ENCODE measurements at regions not wholly inside any gene's neighbourhood (a gene's known extent, or its start where the extent isn't known, plus 50 kb on each side); places are given as distances from the start of the nearest gene placed in this dataset.
A peak's percentile ranks its signal among the peaks of the same experiment; 100 is the strongest.
"Not testable (repeated sequence)": the region's sequence is repeated elsewhere in the genome, so short reads cannot be mapped to it uniquely, and the experiment has no call there.

- Histone ChIP-seq H3K9ac (ENCODE audit: insufficient read depth in 1 of 2, low read length in 2 of 2) (no peak overlapping the region), H3K27ac (ENCODE audit: low read depth in 1 of 2, low read length in 1 of 2) (no peak overlapping the region), H3K4me3 (no peak overlapping the region), H3K4me1 (ENCODE audit: control insufficient read depth in 5 of 5, insufficient read depth in 5 of 5, low read length in 5 of 5) (peaks cover 0 to 9% (median 0%) of the 10 kb centered on the region in 5 donors), H3K27me3 (ENCODE audit: control insufficient read depth in 3 of 3, insufficient read depth in 3 of 3, low read length in 2 of 3) (no peaks in the 10 kb centered on the region), H3K9me3 (ENCODE audit: control insufficient read depth in 4 of 4, insufficient read depth in 3 of 4, low read length in 3 of 4) (no peaks in the 10 kb centered on the region), H3K36me3 (ENCODE audit: control insufficient read depth in 4 of 4, insufficient read depth in 4 of 4, low read length in 4 of 4) (no peaks in the 10 kb centered on the region)
- ATAC-seq (ENCODE audit: insufficient read depth, low FRiP score) = no peak
- TF ChIP-seq CTCF (IDR thresholded peaks at IDR 0.05; ENCODE audit: control extremely low read depth, extremely low read depth) = no peak
- WGBS, 2 donors = 55 to 62% methylated on average over 2 of the region's 2 CpGs
- peak in 1 of 3 donors; percentile 13 for DNase-seq
Observed at GRCh38 chr11:81959341-81959740, 774.3 kb downstream of the FAM181B start.

- WGBS, 2 donors = 89 to 93% methylated on average over 6 of the region's 6 CpGs
- not testable (repeated sequence) for H3K36me3 ChIP-seq (ENCODE audit: control insufficient read depth in 4 of 4, insufficient read depth in 4 of 4, low read length in 4 of 4); ATAC-seq (ENCODE audit: insufficient read depth, low FRiP score)
Observed at GRCh38 chr11:81954301-81954700, 779.4 kb downstream of the FAM181B start.

GRCh38 chr11:81946831-81947230, 786.8 kb downstream of the FAM181B start:
- no peak for TF ChIP-seq CTCF (IDR thresholded peaks at IDR 0.05; ENCODE audit: control extremely low read depth, extremely low read depth)
- Histone ChIP-seq H3K27me3 (ENCODE audit: control insufficient read depth in 3 of 3, insufficient read depth in 3 of 3, low read length in 2 of 3) (no peaks in the 10 kb centered on the region), H3K9ac (ENCODE audit: insufficient read depth in 1 of 2, low read length in 2 of 2) (no peak overlapping the region), H3K9me3 (ENCODE audit: control insufficient read depth in 4 of 4, insufficient read depth in 3 of 4, low read length in 3 of 4) (no peaks in the 10 kb centered on the region), H3K36me3 (ENCODE audit: control insufficient read depth in 4 of 4, insufficient read depth in 4 of 4, low read length in 4 of 4) (no peaks in the 10 kb centered on the region), H3K4me3 (no peak overlapping the region), H3K27ac (ENCODE audit: low read depth in 1 of 2, low read length in 1 of 2) (no peak overlapping the region), H3K4me1 (ENCODE audit: control insufficient read depth in 5 of 5, insufficient read depth in 5 of 5, low read length in 5 of 5) (no peaks in the 10 kb centered on the region)
- DNase-seq (no peak), ATAC-seq (ENCODE audit: insufficient read depth, low FRiP score) (no peak)
- 82 to 88% methylated on average over 3 of the region's 3 CpGs for WGBS, 2 donors

More at GRCh38 chr11:81954301-81954700, 779.4 kb downstream of the FAM181B start:
- H3K4me3 ChIP-seq; H3K4me1 ChIP-seq (ENCODE audit: control insufficient read depth in 5 of 5, insufficient read depth in 5 of 5, low read length in 5 of 5); H3K27me3 ChIP-seq (ENCODE audit: control insufficient read depth in 3 of 3, insufficient read depth in 3 of 3, low read length in 2 of 3); H3K9me3 ChIP-seq (ENCODE audit: control insufficient read depth in 4 of 4, insufficient read depth in 3 of 4, low read length in 3 of 4); DNase-seq; H3K9ac ChIP-seq (ENCODE audit: insufficient read depth in 1 of 2, low read length in 2 of 2); H3K27ac ChIP-seq (ENCODE audit: low read depth in 1 of 2, low read length in 1 of 2): not testable (repeated sequence)

DNA sequence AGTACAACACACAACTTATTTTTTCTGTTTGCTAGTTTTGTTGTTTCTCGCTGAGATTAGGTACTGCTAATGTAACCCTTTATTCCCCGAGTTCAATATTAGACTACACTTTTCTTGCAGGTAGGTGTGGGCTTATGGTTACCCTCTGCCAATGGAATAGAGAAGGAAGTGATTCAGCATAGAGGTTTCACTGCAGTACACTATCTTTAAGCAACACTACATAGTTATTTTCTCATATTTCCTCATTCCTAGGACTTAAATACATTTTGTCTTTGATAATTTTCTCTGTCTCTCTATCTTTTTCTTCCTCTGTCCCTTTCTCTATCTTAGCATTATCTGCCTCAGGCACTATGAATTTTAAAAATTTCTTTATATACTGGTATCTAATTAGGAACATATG, 791.0 kb downstream of the FAM181B start:
- 71 to 75% methylated on average over 2 of the region's 2 CpGs for WGBS, 2 donors
- no peaks in the 10 kb centered on the region for H3K4me1 ChIP-seq (ENCODE audit: control insufficient read depth in 5 of 5, insufficient read depth in 5 of 5, low read length in 5 of 5)
- no peak for TF ChIP-seq CTCF (IDR thresholded peaks at IDR 0.05; ENCODE audit: control extremely low read depth, extremely low read depth)
- no peak for ATAC-seq (ENCODE audit: insufficient read depth, low FRiP score)
- DNase-seq = no peak
- H3K9ac ChIP-seq (ENCODE audit: insufficient read depth in 1 of 2, low read length in 2 of 2) = no peak overlapping the region
- no peaks in the 10 kb centered on the region for H3K36me3 ChIP-seq (ENCODE audit: control insufficient read depth in 4 of 4, insufficient read depth in 4 of 4, low read length in 4 of 4)
- H3K27ac ChIP-seq (ENCODE audit: low read depth in 1 of 2, low read length in 1 of 2) = no peak overlapping the region
- H3K9me3 ChIP-seq (ENCODE audit: control insufficient read depth in 4 of 4, insufficient read depth in 3 of 4, low read length in 3 of 4) = no peaks in the 10 kb centered on the region
- H3K27me3 ChIP-seq (ENCODE audit: control insufficient read depth in 3 of 3, insufficient read depth in 3 of 3, low read length in 2 of 3) = no peaks in the 10 kb centered on the region
- no peak overlapping the region for H3K4me3 ChIP-seq

Measured in lung (tissue), 11 donors.